SHP77 (cell line): ENCODE measurements at regions not wholly inside any gene's neighbourhood (a gene's known extent, or its start where the extent isn't known, plus 50 kb on each side); places are given as distances from the start of the nearest gene placed in this dataset.
"Not testable (repeated sequence)": the region's sequence is repeated elsewhere in the genome, so short reads cannot be mapped to it uniquely, and the experiment has no call there.

Experiments used
- DNase-seq, 2 experiments: peaks; one replicate each; lab custom pipeline; 2025; lab: John Stamatoyannopoulos, UW

DNA sequence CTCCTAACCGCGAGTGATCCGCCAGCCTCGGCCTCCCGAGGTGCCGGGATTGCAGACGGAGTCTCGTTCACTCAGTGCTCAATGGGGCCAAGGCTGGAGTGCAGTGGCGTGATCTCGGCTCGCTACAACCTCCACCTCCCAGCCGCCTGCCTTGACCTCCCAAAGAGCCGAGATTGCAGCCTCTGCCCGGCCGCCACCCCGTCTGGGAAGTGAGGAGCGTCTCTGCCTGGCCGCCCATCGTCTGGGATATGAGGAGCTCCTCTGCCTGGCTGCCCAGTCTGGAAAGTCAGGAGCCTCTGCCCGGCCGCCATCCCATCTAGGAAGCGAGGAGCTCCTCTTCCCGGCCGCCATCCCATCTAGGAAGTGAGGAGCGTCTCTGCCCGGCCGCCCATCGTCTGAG lies 58.8 kb upstream of the ANKRD30BL start:
- not testable (repeated sequence) for DNase-seq

DNA sequence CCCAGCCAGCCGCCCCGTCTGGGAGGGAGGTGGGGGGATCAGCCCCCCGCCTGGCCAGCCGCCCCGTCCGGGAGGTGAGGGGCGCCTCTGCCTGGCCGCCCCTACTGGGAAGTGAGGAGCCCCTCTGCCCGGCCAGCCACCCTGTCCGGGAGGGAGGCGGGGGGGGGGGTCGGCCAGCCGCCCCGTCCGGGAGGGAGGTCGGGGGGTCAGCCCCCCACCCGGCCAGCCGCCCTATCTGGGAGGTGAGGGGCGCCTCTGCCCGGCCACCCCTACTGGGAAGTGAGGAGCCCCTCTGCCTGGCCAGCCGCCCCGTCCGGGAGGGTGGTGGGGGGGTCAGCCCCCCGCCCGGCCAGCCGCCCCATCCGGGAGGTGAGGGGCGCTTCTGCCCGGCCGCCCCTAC lies 60.1 kb upstream of the ANKRD30BL start:
- DNase-seq: not testable (repeated sequence)

DNA sequence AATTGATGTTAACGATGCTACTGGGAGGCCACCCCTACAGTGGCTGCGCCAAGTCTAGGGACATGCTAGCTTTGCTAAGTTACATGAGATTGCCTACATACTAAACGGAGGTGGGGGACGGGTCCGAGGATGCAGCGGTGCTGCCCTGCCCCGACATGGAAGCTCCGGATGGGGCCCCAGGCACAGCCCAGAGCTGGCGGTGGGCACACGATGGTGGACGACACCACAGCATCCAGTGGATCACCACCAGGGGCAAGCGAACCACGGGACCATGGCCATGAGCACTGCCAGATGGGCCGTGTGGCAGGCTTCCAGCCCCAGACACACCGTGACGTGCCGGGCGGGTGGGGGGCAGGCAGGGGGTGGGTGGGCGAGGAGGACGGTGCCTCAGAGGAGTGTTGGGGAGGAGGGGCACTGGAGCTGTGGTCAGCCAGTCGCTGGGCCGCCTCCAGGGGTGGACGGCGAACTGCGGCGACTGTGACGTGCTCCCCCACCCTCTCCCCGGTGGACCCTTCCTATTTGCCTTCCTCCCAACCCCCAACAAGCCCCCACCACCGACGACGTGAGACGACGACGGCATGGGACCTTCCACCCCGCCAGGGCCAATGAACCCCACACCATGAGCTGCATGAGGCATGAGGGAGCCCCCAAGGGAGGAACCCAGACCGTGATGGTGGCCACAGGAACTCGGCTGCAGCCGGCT lies 90.6 kb upstream of the ANKRD30BL start:
- DNase-seq: no peak

DNA sequence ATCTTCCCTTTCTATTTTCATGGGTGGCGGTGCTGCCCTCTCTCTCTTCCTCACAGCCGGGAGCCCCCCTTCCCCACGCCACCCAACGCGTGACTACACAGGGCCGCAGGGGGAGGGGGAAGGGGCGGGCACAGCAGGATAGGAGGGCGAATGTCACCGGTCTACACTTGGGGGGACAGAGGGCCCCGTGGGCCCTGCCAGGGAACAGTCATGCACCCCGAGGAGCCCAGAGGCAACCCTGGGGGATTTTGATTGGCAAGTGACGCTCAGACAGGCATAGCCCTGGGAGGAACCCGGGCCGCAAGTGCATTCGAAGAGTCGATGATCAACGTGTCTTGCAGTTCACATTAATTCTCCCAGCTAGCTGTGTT lies 91.1 kb upstream of the ANKRD30BL start:
- DNase-seq: no peak

DNA sequence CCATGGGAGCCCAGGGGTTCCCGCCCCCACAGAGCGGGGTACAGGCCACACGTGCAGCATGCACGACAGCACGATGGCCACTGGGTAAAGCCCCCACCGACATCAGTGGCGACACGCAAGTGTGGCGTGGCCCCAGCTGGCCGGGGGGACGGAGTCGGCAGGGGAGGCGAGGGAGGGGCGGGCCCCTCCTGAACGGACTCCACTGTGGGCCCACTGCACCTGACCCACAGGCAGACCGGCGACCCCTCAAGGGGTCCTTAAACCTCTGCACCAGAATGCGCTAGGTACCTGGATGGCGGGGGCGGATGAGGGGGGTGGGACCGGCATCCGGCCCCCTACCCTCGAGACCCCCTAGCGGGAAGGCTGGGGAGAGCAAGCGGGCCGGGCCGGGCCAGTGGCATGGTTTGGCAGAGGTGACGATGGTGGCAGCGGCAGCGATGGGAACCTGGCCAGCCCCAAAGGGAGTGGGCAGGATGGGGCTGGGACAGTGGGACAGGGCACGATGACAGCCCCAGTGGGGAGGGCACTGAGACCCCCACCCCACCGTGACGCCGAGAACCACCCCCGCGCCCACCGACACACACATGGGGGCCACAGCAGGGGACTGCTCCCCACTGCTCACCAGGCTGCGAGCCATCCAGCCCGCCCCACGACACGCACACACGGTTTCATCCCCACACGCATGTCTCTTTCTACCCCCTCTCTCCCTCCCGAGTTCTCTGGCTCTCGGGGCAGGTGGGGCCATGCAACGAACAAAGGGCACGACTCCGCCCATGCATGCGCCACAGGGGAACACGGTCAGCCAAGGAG lies 91.9 kb upstream of the ANKRD30BL start:
- DNase-seq: no peak

DNA sequence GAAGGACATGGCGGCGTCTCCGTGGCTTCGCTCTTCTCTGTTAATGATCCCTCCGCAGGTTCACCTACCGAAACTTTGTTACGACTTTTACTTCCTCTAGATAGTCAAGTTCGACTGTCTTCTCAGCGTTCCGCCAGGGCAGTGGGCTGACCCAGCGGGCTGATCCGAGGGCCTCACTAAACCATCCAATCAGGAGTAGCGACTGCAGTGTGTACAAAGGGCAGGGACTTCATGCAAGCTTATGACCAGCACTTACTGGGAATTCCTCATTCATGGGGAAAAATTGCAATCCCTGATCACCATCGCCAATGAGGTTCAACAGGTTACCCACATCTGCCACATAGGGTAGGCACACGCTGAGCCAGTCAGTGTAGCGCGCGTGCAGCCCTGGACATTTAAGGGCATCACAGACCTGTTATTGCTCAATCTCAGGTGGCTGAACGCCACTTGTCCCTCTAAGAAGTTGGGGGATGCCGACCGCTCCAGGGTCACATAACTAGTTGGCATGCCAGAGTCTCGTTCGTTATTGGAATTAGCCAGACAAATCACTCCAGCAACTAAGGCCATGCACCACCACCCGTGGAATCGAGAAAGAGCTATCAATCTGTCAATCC lies 92.7 kb upstream of the ANKRD30BL start:
- not testable (repeated sequence) for DNase-seq

DNA sequence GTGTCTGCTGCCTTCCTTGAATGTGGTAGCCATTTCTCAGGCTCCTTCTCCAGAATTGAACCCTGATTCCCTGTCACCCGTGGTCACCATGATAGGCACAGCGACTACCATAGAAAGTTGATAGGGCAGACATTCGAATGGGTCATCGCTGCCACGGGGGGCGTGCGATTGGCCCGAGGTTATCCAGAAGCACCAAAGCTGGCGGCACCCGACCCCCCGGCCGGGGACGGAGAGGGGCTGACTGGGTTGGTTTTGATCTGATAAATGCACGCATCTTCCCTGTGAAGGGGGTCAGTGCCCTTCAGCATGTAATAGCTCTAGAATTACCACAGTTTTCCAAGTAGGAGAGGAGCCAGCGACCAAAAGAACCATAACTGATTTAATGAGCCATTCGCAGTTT lies 94.0 kb upstream of the ANKRD30BL start:
- DNase-seq: no peak

DNA sequence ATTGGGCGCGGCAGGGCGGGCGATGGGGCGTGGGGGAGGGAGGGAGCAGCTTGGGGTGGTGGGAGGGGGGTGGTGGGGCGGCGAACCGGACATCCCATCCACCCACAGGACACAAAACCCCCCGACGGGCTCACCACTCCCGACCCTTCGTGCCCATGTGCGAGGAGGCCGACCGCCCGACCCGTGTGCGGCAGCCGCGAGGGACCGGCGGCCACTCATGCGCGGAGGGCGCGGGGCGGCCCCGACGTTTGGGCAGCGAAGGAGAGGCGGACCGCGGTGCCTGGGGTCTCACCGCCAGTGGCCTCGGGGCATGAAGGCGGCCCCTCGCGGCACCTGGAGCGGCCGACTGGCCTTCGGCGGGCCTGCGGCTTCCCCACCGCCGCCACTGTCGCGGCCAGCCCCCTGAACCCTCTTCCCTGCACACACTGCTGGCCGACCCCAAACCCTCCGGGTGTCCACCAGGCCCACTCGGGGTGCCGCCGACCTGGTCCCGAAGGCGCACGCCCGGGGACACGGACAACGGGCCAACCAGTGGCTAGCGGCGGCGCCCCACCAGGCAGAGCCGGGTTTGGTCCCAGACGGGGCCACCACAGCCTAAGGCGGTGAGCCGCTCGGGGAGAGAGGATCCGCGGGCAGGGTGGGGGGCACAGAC lies 94.6 kb upstream of the ANKRD30BL start:
- DNase-seq: no peak

DNA sequence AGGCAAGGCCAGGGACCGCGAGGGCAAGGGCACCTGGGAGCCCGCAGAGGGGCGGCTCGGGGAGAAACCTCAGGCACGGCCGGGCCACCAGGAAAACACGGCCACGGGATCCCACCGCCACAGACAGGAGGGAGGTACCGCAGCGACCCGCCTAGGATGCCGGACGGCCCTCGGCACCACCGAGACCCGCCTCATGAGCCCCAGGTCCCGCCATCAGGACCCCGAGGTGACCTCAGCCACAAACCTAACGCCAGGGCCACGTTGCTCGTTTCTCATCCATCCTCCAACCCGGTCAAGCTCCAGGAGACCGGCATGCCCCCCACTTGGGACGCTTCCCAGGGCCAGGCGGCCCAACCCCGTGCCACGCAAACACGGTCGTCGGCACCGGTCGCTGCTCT lies 95.2 kb upstream of the ANKRD30BL start:
- not testable (repeated sequence) for DNase-seq

DNA sequence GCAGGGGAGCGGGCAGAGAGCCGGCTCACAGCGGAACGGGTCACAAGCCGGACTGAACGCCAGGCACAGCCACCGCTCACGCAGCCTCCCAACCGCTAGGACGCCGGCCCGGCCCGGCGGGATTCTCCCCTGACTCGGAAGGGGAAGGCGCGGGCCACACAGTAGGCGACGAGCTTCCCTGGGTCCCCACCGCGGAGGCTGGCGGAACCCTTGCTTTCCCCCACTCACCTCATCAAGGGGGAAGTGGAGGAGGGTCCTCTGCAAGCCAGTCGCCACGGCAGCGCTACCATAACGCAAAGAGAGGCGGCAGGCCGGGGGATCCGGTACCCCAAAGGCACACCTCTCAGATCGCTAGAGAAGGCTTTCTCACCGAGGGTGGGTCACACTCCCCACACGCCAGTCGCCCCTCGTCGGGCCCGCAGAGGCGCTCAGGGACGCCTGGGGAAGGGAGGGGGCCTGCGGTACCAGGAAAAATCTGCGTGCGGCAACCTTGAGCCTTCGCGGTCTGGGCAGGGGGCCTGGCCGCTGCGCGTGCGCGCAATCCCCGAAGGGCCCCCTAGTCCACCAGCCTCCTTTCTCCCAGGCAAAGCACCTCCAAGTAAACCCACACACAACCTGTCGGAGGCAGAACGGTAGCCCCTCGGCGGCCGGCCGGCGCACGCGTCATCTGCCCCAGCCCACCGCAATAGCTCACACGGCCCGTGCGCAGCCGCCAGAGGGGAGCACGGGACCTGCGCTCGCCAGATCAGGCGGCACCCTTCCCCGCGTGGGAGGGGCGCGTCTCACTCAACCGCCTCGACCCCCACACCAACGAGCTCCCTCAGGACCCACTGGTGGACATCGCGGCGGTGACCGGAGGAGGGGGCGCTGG lies 95.8 kb upstream of the ANKRD30BL start:
- DNase-seq: not testable (repeated sequence)

DNA sequence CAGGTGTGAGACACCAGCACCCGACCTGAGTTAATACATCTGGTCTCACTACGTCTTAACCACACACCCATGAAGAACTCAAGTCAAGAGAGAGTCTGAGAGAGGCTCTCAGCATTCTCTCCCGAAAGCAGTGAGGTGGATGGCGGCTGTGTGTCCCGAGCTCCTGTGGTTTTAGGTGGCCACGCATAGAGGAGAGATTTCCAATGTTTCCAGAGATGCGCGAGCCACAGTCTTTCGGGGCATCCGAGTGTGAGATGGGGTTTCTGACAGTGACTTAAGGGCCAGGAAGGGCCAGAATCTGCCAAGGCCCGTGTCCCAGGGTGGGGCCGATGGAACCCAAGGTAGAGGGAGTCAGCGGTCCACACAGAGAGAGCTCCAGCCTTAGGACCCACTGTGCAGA lies 97.5 kb upstream of the ANKRD30BL start:
- not testable (repeated sequence) for DNase-seq

DNA sequence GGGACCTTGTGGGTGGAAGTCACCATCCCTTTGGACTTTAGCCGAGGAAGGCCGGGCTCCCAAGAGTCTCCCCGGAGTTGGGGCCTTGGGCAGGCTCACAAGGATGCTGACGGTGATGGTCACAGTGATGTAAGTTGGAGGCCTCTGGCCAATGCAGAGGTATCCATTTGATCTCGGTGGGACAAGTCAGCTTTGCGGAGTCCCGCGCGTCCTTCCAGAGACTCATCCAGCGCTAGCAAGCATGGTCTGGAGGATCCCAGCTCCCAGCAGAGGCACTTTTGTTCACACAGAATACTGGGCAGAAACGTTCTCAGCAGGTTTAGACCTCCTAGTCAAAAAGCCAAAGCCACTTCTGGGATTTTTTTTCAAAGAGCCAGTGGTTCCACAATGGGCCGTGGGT lies 103.8 kb upstream of the ANKRD30BL start:
- not testable (repeated sequence) for DNase-seq

DNA sequence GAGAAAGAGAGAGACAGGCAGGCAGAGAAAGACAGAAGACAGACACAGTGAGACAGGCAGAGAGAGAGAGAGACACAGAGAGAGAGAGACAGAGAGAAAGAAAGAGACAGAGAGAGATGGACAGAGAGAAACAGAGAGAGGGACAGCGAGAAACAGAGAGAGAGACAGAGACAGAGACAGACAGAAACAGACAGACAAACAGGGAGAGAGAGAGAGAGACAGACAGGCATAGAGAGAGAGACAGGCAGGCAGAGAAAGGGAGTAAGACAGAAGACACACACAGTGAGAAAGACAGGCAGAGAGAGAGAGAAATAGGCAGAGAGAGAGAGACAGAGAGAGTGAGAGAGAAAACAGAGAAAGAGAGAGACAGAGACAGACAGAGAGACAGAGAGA lies 105.3 kb upstream of the ANKRD30BL start:
- no peak for DNase-seq

DNA sequence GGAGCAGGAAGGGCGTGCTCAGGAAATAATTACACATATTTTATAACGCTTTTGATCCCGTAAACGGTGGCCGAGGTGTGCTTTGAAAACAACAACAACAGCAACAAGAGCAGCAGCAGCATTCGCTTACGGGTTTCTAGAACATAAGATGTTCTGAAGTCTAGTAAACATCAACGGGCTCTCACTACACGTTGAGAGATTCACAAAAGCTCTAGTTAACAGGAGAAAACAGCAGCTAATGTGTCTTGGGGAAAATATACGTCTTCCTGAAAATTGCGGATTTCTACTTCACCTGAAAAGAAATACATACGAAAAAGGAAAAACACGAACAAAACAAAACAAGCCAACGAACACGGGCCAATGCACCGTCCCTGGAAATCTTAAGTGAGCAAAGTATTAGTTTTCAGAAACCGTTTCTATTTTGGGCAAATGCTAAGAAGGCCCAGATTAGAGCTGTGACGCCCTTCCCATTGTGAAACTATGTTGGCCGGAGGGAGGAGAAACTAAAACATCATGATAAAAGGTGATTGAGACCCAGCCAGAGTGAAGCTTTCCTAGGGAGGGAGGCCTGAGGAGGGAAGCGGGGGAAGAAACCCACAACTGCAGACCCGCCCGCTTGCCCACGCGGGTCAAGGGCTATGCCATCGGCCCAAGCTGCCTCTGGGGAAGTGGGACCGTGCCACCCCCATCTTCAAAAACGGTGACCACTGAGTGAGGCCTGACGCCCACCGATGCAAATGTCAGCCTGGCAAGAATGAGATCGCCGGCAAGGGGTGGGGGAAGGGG lies 105.9 kb upstream of the ANKRD30BL start:
- not testable (repeated sequence) for DNase-seq

DNA sequence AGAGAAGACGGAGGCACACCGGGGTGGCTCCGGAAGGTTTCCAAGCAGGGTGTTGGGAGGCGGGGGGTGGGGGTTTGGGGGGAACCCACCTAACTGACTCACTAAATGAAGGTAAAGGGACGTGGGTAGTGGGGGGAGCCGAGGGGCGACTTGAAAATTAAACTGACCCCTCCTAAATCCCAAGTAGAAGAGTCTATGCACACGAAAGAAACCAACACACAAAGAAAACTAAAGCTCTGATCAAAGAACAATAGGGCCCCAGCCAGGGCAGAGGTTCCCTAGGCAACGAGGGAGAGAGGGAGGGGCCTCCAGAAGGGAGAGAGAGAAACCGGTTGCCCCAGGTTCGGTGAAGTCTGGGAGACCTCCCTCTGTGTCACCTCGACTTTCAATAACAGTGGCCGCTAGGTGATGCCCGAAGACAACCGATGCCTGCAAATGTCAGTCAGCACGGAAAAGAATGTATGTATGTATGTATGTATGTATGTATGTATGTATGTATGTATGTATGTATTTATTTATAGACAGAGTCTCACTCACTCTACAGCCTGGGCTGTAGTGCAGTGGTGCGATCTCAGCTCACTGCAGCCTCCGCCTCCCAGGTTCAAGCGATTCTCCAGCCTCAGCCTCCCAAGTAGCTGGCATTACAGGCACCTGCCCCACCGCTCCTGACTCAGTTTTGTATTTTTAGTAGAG lies 106.7 kb upstream of the ANKRD30BL start:
- DNase-seq: not testable (repeated sequence)

DNA sequence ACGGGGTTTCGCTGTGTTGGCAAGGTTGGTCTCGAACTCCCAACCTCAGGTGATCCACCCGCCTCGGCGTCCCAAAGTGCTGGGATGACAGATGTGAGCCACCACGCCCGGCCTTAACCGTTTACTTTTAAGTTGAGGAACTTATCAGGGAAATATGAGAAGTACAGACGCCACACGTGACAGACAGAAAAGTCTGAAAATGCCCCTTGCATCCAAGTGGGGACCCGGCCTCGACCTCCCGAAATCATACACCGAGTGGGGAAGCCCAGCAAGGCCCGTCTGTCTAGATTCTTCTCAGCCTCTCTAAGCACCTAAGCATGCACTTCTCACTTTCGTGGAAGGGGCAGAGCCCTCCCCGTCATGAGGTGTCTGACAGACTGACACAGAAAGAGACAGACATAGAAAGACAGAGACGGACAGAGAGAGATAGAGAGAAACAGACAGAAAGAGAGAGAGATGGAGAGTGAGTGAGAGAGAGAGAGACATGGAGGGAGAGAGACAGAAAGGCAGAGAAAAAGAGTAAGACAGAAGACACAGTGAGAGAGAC lies 107.3 kb upstream of the ANKRD30BL start:
- DNase-seq: no peak

DNA sequence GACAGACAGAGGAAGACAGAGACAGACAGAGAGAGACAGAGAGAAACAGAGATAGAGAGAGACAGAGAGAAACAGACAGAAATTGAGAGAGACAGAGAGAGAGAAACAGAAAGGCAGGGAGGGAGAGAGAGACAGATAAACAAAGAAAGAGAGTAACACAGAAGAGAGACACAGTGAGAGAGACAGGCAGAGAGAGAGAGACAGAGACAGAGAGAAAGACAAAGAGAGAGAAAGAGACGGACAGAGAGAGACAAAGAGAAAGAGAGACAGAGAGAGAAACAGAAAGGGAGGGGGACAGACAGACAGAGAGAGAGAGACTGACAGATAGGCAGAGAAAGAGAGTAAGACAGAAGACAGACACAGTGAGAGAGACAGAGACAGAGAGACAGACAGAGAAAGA lies 108.5 kb upstream of the ANKRD30BL start:
- no peak for DNase-seq

DNA sequence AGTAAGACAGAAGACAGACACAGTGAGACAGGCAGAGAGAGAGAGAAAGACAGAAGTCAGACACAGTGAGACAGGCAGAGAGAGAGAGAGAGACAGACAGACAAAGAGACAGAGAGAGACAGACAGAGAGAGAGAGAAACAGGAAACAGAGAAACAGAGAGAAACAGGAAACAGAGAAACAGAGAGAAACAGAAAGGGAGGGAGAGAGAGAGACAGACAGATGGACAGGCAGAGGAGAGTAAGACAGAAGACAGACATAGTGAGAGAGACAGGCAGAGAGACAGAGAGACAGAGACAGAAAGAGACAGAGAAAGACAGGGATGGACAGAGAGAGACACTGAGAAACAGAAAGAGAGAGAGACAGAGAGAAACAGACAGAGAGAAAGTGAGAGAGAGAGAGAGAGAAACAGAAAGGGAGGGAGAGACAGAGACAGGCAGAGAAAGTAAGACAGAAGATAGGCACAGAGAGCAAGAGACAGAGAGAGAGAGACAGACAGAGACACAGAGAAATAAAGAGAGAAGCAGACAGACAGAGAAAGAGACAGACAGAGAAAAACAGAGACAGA lies 109.3 kb upstream of the ANKRD30BL start:
- DNase-seq: no peak

DNA sequence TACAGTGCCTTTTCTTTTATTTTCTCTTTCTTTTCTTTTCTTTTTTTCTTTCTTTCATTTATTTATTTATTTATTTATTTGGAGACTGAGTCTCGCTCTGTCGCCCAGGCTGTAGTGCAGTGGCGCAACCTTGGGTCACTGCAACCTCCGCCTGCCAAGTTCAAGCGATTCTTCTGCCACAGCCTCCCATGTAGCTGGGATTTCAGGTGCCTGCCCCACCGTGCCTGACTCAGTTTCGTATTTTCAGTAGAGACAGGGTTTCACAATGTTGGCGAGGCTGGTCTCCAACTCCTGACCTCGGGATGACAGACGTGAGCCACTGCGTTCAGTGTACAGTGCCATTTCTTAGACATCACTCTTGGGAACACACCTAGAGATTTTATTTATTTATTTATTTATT lies 110.0 kb upstream of the ANKRD30BL start:
- DNase-seq: not testable (repeated sequence)

DNA sequence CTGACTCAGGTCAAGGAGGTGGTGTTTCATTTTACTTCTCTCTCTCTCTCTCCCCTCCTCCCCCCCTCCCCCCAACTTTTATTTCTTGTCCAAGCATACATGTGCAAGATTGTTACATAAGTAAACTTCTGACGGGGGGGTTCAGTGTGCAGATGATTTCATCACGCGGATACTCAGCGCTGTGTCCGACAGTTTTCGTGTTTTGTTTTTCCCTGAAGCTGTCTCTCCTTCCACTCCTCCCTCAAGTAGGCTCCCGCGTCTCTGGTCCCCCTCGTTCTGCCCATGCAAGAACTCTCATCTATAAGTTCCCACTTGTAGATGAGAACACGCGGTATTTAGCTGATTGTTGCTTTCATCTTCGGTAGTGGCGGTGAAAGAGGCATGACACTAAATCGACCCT lies 111.0 kb upstream of the ANKRD30BL start:
- DNase-seq: no peak
